ENCODE measurements at regions not wholly inside any gene's neighbourhood (a gene's known extent, or its start where the extent isn't known, plus 50 kb on each side); places are given as distances from the start of the nearest gene placed in this dataset.
A peak's percentile ranks its signal among the peaks of the same experiment; 100 is the strongest.

- 44% methylated on average over 1 of the region's 1 CpG for WGBS (ENCODE audit: insufficient coverage)
- Histone ChIP-seq H3K4me1 (ENCODE audit: control insufficient read depth, insufficient read depth, low read length) (no peaks in the 10 kb centered on the region), H3K27ac (ENCODE audit: low read length) (no peak overlapping the region), H3K36me3 (ENCODE audit: control insufficient read depth, insufficient read depth, low read length) (no peaks in the 10 kb centered on the region), H3K4me3 (ENCODE audit: low read length) (no peak overlapping the region), H3K27me3 (ENCODE audit: control insufficient read depth, insufficient read depth, low read length) (no peaks in the 10 kb centered on the region), H3K9me3 (replicated peaks; ENCODE audit: control insufficient read depth, low read depth, low read length) (no peaks in the 10 kb centered on the region)
- DNase-seq = peak; percentile 18
Measured at GRCh38 chr13:62246581-62246980, 830.9 kb upstream of the PCDH20 start.

GRCh38 chr13:62243106-62243505 is 827.5 kb upstream of the PCDH20 start:
- Histone ChIP-seq H3K9me3 (replicated peaks; ENCODE audit: control insufficient read depth, low read depth, low read length) (no peaks in the 10 kb centered on the region), H3K27me3 (ENCODE audit: control insufficient read depth, insufficient read depth, low read length) (no peaks in the 10 kb centered on the region), H3K4me1 (ENCODE audit: control insufficient read depth, insufficient read depth, low read length) (no peaks in the 10 kb centered on the region), H3K27ac (ENCODE audit: low read length) (no peak overlapping the region), H3K4me3 (ENCODE audit: low read length) (no peak overlapping the region), H3K36me3 (ENCODE audit: control insufficient read depth, insufficient read depth, low read length) (no peaks in the 10 kb centered on the region)
- 80% methylated on average over 2 of the region's 2 CpGs for WGBS (ENCODE audit: insufficient coverage)
- DNase-seq = no peak

GRCh38 chr13:62234780-62235440 is 819.3 kb upstream of the PCDH20 start:
- no peak for DNase-seq
- WGBS (ENCODE audit: insufficient coverage) = no CpG with 5 or more reads among the region's 2 CpGs
- Histone ChIP-seq H3K4me3 (ENCODE audit: low read length) (no peak overlapping the region), H3K4me1 (ENCODE audit: control insufficient read depth, insufficient read depth, low read length) (peaks cover 2% of the 10 kb centered on the region), H3K9me3 (replicated peaks; ENCODE audit: control insufficient read depth, low read depth, low read length) (no peaks in the 10 kb centered on the region), H3K27me3 (ENCODE audit: control insufficient read depth, insufficient read depth, low read length) (no peaks in the 10 kb centered on the region), H3K27ac (ENCODE audit: low read length) (no peak overlapping the region), H3K36me3 (ENCODE audit: control insufficient read depth, insufficient read depth, low read length) (no peaks in the 10 kb centered on the region)

- no peaks in the 10 kb centered on the region for H3K27me3 ChIP-seq (ENCODE audit: control insufficient read depth, insufficient read depth, low read length)
- no peaks in the 10 kb centered on the region for H3K36me3 ChIP-seq (ENCODE audit: control insufficient read depth, insufficient read depth, low read length)
- no peaks in the 10 kb centered on the region for H3K4me1 ChIP-seq (ENCODE audit: control insufficient read depth, insufficient read depth, low read length)
- no peak overlapping the region for H3K4me3 ChIP-seq (ENCODE audit: low read length)
- no peak overlapping the region for H3K27ac ChIP-seq (ENCODE audit: low read length)
- no peaks in the 10 kb centered on the region for H3K9me3 ChIP-seq (replicated peaks; ENCODE audit: control insufficient read depth, low read depth, low read length)
- no CpG with 5 or more reads among the region's 3 CpGs for WGBS (ENCODE audit: insufficient coverage)
- DNase-seq = no peak
Measured at GRCh38 chr13:62210951-62211350, 795.3 kb upstream of the PCDH20 start.

GRCh38 chr13:62209529-62209928 is 793.9 kb upstream of the PCDH20 start:
- 65% methylated on average over 8 of the region's 10 CpGs for WGBS (ENCODE audit: insufficient coverage)
- Histone ChIP-seq H3K27ac (ENCODE audit: low read length) (no peak overlapping the region), H3K36me3 (ENCODE audit: control insufficient read depth, insufficient read depth, low read length) (no peaks in the 10 kb centered on the region), H3K4me1 (ENCODE audit: control insufficient read depth, insufficient read depth, low read length) (no peaks in the 10 kb centered on the region), H3K4me3 (ENCODE audit: low read length) (no peak overlapping the region), H3K27me3 (ENCODE audit: control insufficient read depth, insufficient read depth, low read length) (no peaks in the 10 kb centered on the region), H3K9me3 (replicated peaks; ENCODE audit: control insufficient read depth, low read depth, low read length) (no peaks in the 10 kb centered on the region)
- no peak for DNase-seq

- no peak for DNase-seq
- Histone ChIP-seq H3K27me3 (ENCODE audit: control insufficient read depth, insufficient read depth, low read length) (no peaks in the 10 kb centered on the region), H3K27ac (ENCODE audit: low read length) (no peak overlapping the region), H3K4me1 (ENCODE audit: control insufficient read depth, insufficient read depth, low read length) (no peaks in the 10 kb centered on the region), H3K4me3 (ENCODE audit: low read length) (no peak overlapping the region), H3K9me3 (replicated peaks; ENCODE audit: control insufficient read depth, low read depth, low read length) (no peaks in the 10 kb centered on the region), H3K36me3 (ENCODE audit: control insufficient read depth, insufficient read depth, low read length) (no peaks in the 10 kb centered on the region)
- no CpG with 5 or more reads among the region's 2 CpGs for WGBS (ENCODE audit: insufficient coverage)
Measured at GRCh38 chr13:62207388-62207787, 791.7 kb upstream of the PCDH20 start.

- no peak for DNase-seq
- Histone ChIP-seq H3K4me3 (ENCODE audit: low read length) (no peak overlapping the region), H3K27ac (ENCODE audit: low read length) (no peak overlapping the region), H3K4me1 (ENCODE audit: control insufficient read depth, insufficient read depth, low read length) (no peaks in the 10 kb centered on the region), H3K36me3 (ENCODE audit: control insufficient read depth, insufficient read depth, low read length) (no peaks in the 10 kb centered on the region), H3K27me3 (ENCODE audit: control insufficient read depth, insufficient read depth, low read length) (no peaks in the 10 kb centered on the region), H3K9me3 (replicated peaks; ENCODE audit: control insufficient read depth, low read depth, low read length) (no peaks in the 10 kb centered on the region)
Measured at GRCh38 chr13:62206165-62206564, 790.5 kb upstream of the PCDH20 start.

- Histone ChIP-seq H3K36me3 (ENCODE audit: control insufficient read depth, insufficient read depth, low read length) (no peaks in the 10 kb centered on the region), H3K4me1 (ENCODE audit: control insufficient read depth, insufficient read depth, low read length) (no peaks in the 10 kb centered on the region), H3K27me3 (ENCODE audit: control insufficient read depth, insufficient read depth, low read length) (no peaks in the 10 kb centered on the region), H3K4me3 (ENCODE audit: low read length) (no peak overlapping the region), H3K9me3 (replicated peaks; ENCODE audit: control insufficient read depth, low read depth, low read length) (no peaks in the 10 kb centered on the region), H3K27ac (ENCODE audit: low read length) (no peak overlapping the region)
- WGBS (ENCODE audit: insufficient coverage) = 86% methylated on average over 2 of the region's 3 CpGs
- DNase-seq = no peak
Measured at GRCh38 chr13:62205273-62205672, 789.6 kb upstream of the PCDH20 start.

- no peaks in the 10 kb centered on the region for H3K27me3 ChIP-seq (ENCODE audit: control insufficient read depth, insufficient read depth, low read length)
- no peaks in the 10 kb centered on the region for H3K36me3 ChIP-seq (ENCODE audit: control insufficient read depth, insufficient read depth, low read length)
- H3K4me3 ChIP-seq (ENCODE audit: low read length) = no peak overlapping the region
- no peaks in the 10 kb centered on the region for H3K4me1 ChIP-seq (ENCODE audit: control insufficient read depth, insufficient read depth, low read length)
- no peak overlapping the region for H3K27ac ChIP-seq (ENCODE audit: low read length)
- H3K9me3 ChIP-seq (replicated peaks; ENCODE audit: control insufficient read depth, low read depth, low read length) = no peaks in the 10 kb centered on the region
- 54% methylated on average over 2 of the region's 3 CpGs for WGBS (ENCODE audit: insufficient coverage)
- no peak for DNase-seq
Measured at GRCh38 chr13:62194371-62194770, 778.7 kb upstream of the PCDH20 start.

- no peak for DNase-seq
- Histone ChIP-seq H3K4me1 (ENCODE audit: control insufficient read depth, insufficient read depth, low read length) (no peaks in the 10 kb centered on the region), H3K9me3 (replicated peaks; ENCODE audit: control insufficient read depth, low read depth, low read length) (no peaks in the 10 kb centered on the region), H3K27me3 (ENCODE audit: control insufficient read depth, insufficient read depth, low read length) (no peaks in the 10 kb centered on the region), H3K36me3 (ENCODE audit: control insufficient read depth, insufficient read depth, low read length) (no peaks in the 10 kb centered on the region), H3K27ac (ENCODE audit: low read length) (no peak overlapping the region), H3K4me3 (ENCODE audit: low read length) (no peak overlapping the region)
- 100% methylated on average over 1 of the region's 2 CpGs for WGBS (ENCODE audit: insufficient coverage)
Measured at GRCh38 chr13:62193919-62194318, 778.3 kb upstream of the PCDH20 start.

- WGBS (ENCODE audit: insufficient coverage) = no CpG with 5 or more reads among the region's 1 CpG
- no peak overlapping the region for H3K4me3 ChIP-seq (ENCODE audit: low read length)
- no peak overlapping the region for H3K27ac ChIP-seq (ENCODE audit: low read length)
Measured at GRCh38 chr13:62185631-62186255, 770.1 kb upstream of the PCDH20 start.

More at GRCh38 chr13:62185631-62186255, 770.1 kb upstream of the PCDH20 start:
- Histone ChIP-seq H3K9me3 (replicated peaks; ENCODE audit: control insufficient read depth, low read depth, low read length) (no peaks in the 10 kb centered on the region), H3K27me3 (ENCODE audit: control insufficient read depth, insufficient read depth, low read length) (no peaks in the 10 kb centered on the region), H3K4me1 (ENCODE audit: control insufficient read depth, insufficient read depth, low read length) (no peaks in the 10 kb centered on the region), H3K36me3 (ENCODE audit: control insufficient read depth, insufficient read depth, low read length) (no peaks in the 10 kb centered on the region)
- DNase-seq = no peak
